Fibroblast of lung (primary cell): ENCODE measurements at regions not wholly inside any gene's neighbourhood (a gene's known extent, or its start where the extent isn't known, plus 50 kb on each side); places are given as distances from the start of the nearest gene placed in this dataset.

Source experiments
- DNase-seq, 2 donors: peaks; one replicate each; pipeline versions ENCODE4 v3.0.0 to v3.0.0-alpha.2; 2010; ENCODE audit warnings: low read depth in 2 of 2
- H2AFZ ChIP-seq: 2 replicates; pipeline ENCODE4 v1.5.1; 2012; ENCODE audit warnings: low read length, control low read depth, inconsistent platforms
- H3K27ac ChIP-seq: 2 replicates; pipeline ENCODE4 v1.5.1; 2011; ENCODE audit warnings: low read length, control low read depth; ENCODE audit not compliant: insufficient read depth
- H3K27me3 ChIP-seq: 2 replicates; pipeline ENCODE4 v1.5.1; 2011; ENCODE audit warnings: mild to moderate bottlenecking, low read length; ENCODE audit not compliant: control insufficient read depth, insufficient read depth
- H3K36me3 ChIP-seq: 2 replicates; pipeline ENCODE4 v1.5.1; 2011; ENCODE audit warnings: low read length; ENCODE audit not compliant: control insufficient read depth, insufficient read depth
- H3K4me1 ChIP-seq: 2 replicates; pipeline ENCODE4 v1.5.1; 2011; ENCODE audit warnings: low read length; ENCODE audit not compliant: control insufficient read depth, insufficient read depth; ENCODE audit errors: extremely low read depth
- H3K4me2 ChIP-seq: 2 replicates; pipeline ENCODE4 v1.5.1; 2011; ENCODE audit warnings: low read length, control low read depth; ENCODE audit not compliant: insufficient read depth; ENCODE audit errors: extremely low read depth
- H3K4me3 ChIP-seq, 4 experiments: fragments of 200-600 bp in 1 of 4; sonication (generic) in 1 of 4; replicated peaks in 1 of 4; 2 replicates each; pipeline ENCODE4 v1.5.1; 2011 to 2016; ENCODE audit warnings: low read length in 4 of 4, low read depth in 3 of 4, mild to moderate bottlenecking in 3 of 4, control low read depth in 2 of 4, inconsistent platforms in 1 of 4, mixed read lengths in 1 of 4; ENCODE audit not compliant: insufficient read depth in 1 of 4; ENCODE audit errors: control extremely low read depth in 1 of 4
- H3K79me2 ChIP-seq: 2 replicates; pipeline ENCODE4 v1.5.1; 2012; ENCODE audit warnings: mild to moderate bottlenecking, low read length, inconsistent platforms; ENCODE audit not compliant: control insufficient read depth, insufficient read depth
- H3K9ac ChIP-seq: 2 replicates; pipeline ENCODE4 v1.5.1; 2011; ENCODE audit warnings: mild to moderate bottlenecking, low read length, control low read depth; ENCODE audit not compliant: insufficient read depth
- H3K9me3 ChIP-seq: 2 replicates; pipeline ENCODE4 v1.5.1; 2012; ENCODE audit warnings: low read depth, low read length; ENCODE audit not compliant: control insufficient read depth, insufficient read depth
- H4K20me1 ChIP-seq: 2 replicates; pipeline ENCODE4 v1.5.1; 2011; ENCODE audit warnings: low read length; ENCODE audit not compliant: control insufficient read depth, insufficient read depth; ENCODE audit errors: extremely low read depth
- CTCF ChIP-seq, 2 donors: IDR thresholded peaks in 1 of 2; conservative IDR thresholded peaks in 1 of 2; 1 replicate in 1 of 2; 2 replicates in 1 of 2; pipeline ENCODE4 v1.5.1; 2011 to 2012; ENCODE audit warnings: low read length in 2 of 2, control low read depth in 1 of 2, inconsistent platforms in 1 of 2, low read depth in 1 of 2, mild to moderate bottlenecking in 1 of 2
- EZH2 ChIP-seq: IDR thresholded peaks from 2 replicates; pipeline ENCODE4 v1.5.1; 2012; ENCODE audit warnings: low read length, control low read depth, mild to moderate bottlenecking; ENCODE audit errors: missing control alignments

- no peaks in the 10 kb centered on the region for H4K20me1 ChIP-seq
- no peaks in the 10 kb centered on the region for H3K9me3 ChIP-seq
- TF ChIP-seq EZH2, result no peak
- TF ChIP-seq CTCF (conservative IDR thresholded peaks at IDR 0.05 in 1 of 2, IDR thresholded peaks at IDR 0.05 in 1 of 2; ENCODE audit: low read depth in 1 of 2, low read length in 2 of 2), result no peak
- H3K4me3 ChIP-seq, result no peak overlapping the region
- no peaks in the 10 kb centered on the region for H3K36me3 ChIP-seq
- no peak overlapping the region for H3K27ac ChIP-seq
- H3K27me3 ChIP-seq, result no peaks in the 10 kb centered on the region
- no peak for DNase-seq
- H3K79me2 ChIP-seq, result no peaks in the 10 kb centered on the region
- H3K9ac ChIP-seq, result no peak overlapping the region
- H3K4me1 ChIP-seq, result no peaks in the 10 kb centered on the region
- H3K4me2 ChIP-seq, result no peak overlapping the region
- H2AFZ ChIP-seq, result no peak overlapping the region
Observed at GRCh38 chrX:104445591-104445990, 120.4 kb upstream of the IL1RAPL2 start.

- Histone ChIP-seq H2AFZ (no peak overlapping the region), H3K4me3 (no peak overlapping the region), H3K4me2 (no peak overlapping the region), H3K9ac (no peak overlapping the region), H3K27me3 (no peaks in the 10 kb centered on the region), H3K9me3 (no peaks in the 10 kb centered on the region), H4K20me1 (no peaks in the 10 kb centered on the region), H3K36me3 (no peaks in the 10 kb centered on the region), H3K4me1 (no peaks in the 10 kb centered on the region), H3K27ac (no peak overlapping the region), H3K79me2 (no peaks in the 10 kb centered on the region)
- TF ChIP-seq EZH2 (no peak), CTCF (conservative IDR thresholded peaks at IDR 0.05 in 1 of 2, IDR thresholded peaks at IDR 0.05 in 1 of 2; ENCODE audit: low read depth in 1 of 2, low read length in 2 of 2) (no peak)
- DNase-seq, result no peak
Observed at GRCh38 chrX:104435249-104435648, 130.8 kb upstream of the IL1RAPL2 start.

- H3K4me2 ChIP-seq, result no peak overlapping the region
- no peaks in the 10 kb centered on the region for H3K27me3 ChIP-seq
- no peaks in the 10 kb centered on the region for H3K4me1 ChIP-seq
- no peak overlapping the region for H2AFZ ChIP-seq
- TF ChIP-seq EZH2 (no peak), CTCF (conservative IDR thresholded peaks at IDR 0.05 in 1 of 2, IDR thresholded peaks at IDR 0.05 in 1 of 2; ENCODE audit: low read depth in 1 of 2, low read length in 2 of 2) (no peak)
- no peaks in the 10 kb centered on the region for H3K36me3 ChIP-seq
- H3K79me2 ChIP-seq, result no peaks in the 10 kb centered on the region
- H3K9ac ChIP-seq, result no peak overlapping the region
- DNase-seq, result no peak
- no peaks in the 10 kb centered on the region for H3K9me3 ChIP-seq
- H4K20me1 ChIP-seq, result no peaks in the 10 kb centered on the region
- no peak overlapping the region for H3K4me3 ChIP-seq
- H3K27ac ChIP-seq, result no peak overlapping the region
Observed at GRCh38 chrX:104432321-104432720, 133.7 kb upstream of the IL1RAPL2 start.
